K562 (cell line): ENCODE measurements at regions not wholly inside any gene's neighbourhood (a gene's known extent, or its start where the extent isn't known, plus 50 kb on each side); places are given as distances from the start of the nearest gene placed in this dataset.

Experiments used
- ARID2 ChIP-seq: fragments of 450-650 bp; IDR thresholded peaks from 2 replicates; pipeline ENCODE4 v1.6.1; 2017; ENCODE audit warnings: antibody characterized with exemption, mild to moderate bottlenecking
- C11orf30 ChIP-seq: fragments of 450-650 bp; IDR thresholded peaks from 2 replicates; pipeline ENCODE4 v1.6.1; 2016; ENCODE audit warnings: low read depth, mild to moderate bottlenecking
- CHD4 ChIP-seq: fragments of 200-600 bp; sonication (generic); IDR thresholded peaks from 3 replicates; pipeline ENCODE4 v1.6.1; 2012; ENCODE audit warnings: low read depth, mild to moderate bottlenecking, mixed read lengths, low read length, inconsistent platforms; ENCODE audit not compliant: insufficient read depth, insufficient replicate concordance, poor library complexity, severe bottlenecking
- CREB1 ChIP-seq, 2 experiments: sonication (generic) in 1 of 2; formaldehyde crosslinking in 1 of 2; IDR thresholded peaks; 2 replicates each; pipeline versions ENCODE4 v1.6.1 to v1.8.0; 2012 to 2022; ENCODE audit warnings: inconsistent platforms in 1 of 2, mild to moderate bottlenecking in 1 of 2, missing genetic modification reagents in 1 of 2, moderate library complexity in 1 of 2
- MEF2A ChIP-seq: IDR thresholded peaks from 2 replicates; pipeline ENCODE4 v1.6.1; 2011; ENCODE audit warnings: low read depth, mild to moderate bottlenecking, low read length, moderate library complexity; ENCODE audit not compliant: control insufficient read depth
- NCOA1 ChIP-seq: fragments of 450-650 bp; IDR thresholded peaks from 2 replicates; pipeline ENCODE4 v1.6.1; 2016; ENCODE audit warnings: low read depth
- NR2C1 ChIP-seq, 2 experiments: fragments of 450-650 bp; IDR thresholded peaks; 2 replicates each; pipeline ENCODE4 v1.6.1; 2017; ENCODE audit warnings: mild to moderate bottlenecking in 2 of 2, antibody characterized with exemption in 1 of 2, inconsistent platforms in 1 of 2, missing compliant biosample characterization in 1 of 2, missing genetic modification characterization in 1 of 2
- PHF20 ChIP-seq: fragments of 450-650 bp; IDR thresholded peaks from 2 replicates; pipeline ENCODE4 v1.6.1; 2018; ENCODE audit not compliant: partially characterized antibody
- YY1 ChIP-seq, 3 experiments: IDR thresholded peaks; 2 replicates each; pipeline ENCODE4 v1.6.1; 2011; ENCODE audit warnings: low read length in 2 of 3, mild to moderate bottlenecking in 2 of 3, moderate library complexity in 2 of 3, borderline replicate concordance in 1 of 3, control low read depth in 1 of 3, low read depth in 1 of 3; ENCODE audit not compliant: insufficient read depth in 3 of 3, insufficient replicate concordance in 2 of 3, control insufficient read depth in 1 of 3, insufficient read length in 1 of 3; ENCODE audit errors: extremely low read depth in 1 of 3
- ZBTB2 ChIP-seq: fragments of 450-650 bp; IDR thresholded peaks from 2 replicates; pipeline ENCODE4 v1.6.1; 2016; ENCODE audit warnings: antibody characterized with exemption
- ZNF3 ChIP-seq: fragments of 250-450 bp; sonication (Bioruptor Pico); IDR thresholded peaks from 2 replicates; pipeline ENCODE4 v1.5.0; 2021; ENCODE audit warnings: mild to moderate bottlenecking, moderate library complexity
- TF ChIP-seq, protein P1 (sequence below): fragments of 450-650 bp; IDR thresholded peaks from 2 replicates; pipeline ENCODE4 v1.6.1; 2018; ENCODE audit not compliant: partially characterized antibody
- TF ChIP-seq, protein P2 (sequence below), 3 experiments: IDR thresholded peaks in 2 of 3; conservative IDR thresholded peaks in 1 of 3; 2 replicates each; pipeline ENCODE4 v1.5.1; 2011 to 2012; ENCODE audit warnings: low read length in 3 of 3, mild to moderate bottlenecking in 3 of 3, control low read depth in 2 of 3, improper control_type of control experiment in 1 of 3, inconsistent platforms in 1 of 3, low read depth in 1 of 3, mixed read lengths in 1 of 3, moderate library complexity in 1 of 3; ENCODE audit not compliant: insufficient read depth in 2 of 3

GRCh38 chr2:142757111-142757510 lies 120.4 kb upstream of the KYNU start:
- TF ChIP-seq ZNF3 (CRISPR knock-in tag) = no peak
- no peak for TF ChIP-seq CREB1 (IDR thresholded peaks at IDR 0.05)
- TF ChIP-seq CREB1 (CRISPR knock-in tag; IDR thresholded peaks at IDR 0.05) = no peak
- TF ChIP-seq, protein P1, sequence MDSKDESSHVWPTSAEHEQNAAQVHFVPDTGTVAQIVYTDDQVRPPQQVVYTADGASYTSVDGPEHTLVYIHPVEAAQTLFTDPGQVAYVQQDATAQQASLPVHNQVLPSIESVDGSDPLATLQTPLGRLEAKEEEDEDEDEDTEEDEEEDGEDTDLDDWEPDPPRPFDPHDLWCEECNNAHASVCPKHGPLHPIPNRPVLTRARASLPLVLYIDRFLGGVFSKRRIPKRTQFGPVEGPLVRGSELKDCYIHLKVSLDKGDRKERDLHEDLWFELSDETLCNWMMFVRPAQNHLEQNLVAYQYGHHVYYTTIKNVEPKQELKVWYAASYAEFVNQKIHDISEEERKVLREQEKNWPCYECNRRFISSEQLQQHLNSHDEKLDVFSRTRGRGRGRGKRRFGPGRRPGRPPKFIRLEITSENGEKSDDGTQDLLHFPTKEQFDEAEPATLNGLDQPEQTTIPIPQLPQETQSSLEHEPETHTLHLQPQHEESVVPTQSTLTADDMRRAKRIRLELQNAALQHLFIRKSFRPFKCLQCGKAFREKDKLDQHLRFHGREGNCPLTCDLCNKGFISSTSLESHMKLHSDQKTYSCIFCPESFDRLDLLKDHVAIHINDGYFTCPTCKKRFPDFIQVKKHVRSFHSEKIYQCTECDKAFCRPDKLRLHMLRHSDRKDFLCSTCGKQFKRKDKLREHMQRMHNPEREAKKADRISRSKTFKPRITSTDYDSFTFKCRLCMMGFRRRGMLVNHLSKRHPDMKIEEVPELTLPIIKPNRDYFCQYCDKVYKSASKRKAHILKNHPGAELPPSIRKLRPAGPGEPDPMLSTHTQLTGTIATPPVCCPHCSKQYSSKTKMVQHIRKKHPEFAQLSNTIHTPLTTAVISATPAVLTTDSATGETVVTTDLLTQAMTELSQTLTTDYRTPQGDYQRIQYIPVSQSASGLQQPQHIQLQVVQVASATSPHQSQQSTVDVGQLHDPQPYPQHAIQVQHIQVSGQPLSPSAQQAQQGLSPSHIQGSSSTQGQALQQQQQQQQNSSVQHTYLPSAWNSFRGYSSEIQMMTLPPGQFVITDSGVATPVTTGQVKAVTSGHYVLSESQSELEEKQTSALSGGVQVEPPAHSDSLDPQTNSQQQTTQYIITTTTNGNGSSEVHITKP = no peak
- no peak for TF ChIP-seq C11orf30
- TF ChIP-seq, protein P2, sequence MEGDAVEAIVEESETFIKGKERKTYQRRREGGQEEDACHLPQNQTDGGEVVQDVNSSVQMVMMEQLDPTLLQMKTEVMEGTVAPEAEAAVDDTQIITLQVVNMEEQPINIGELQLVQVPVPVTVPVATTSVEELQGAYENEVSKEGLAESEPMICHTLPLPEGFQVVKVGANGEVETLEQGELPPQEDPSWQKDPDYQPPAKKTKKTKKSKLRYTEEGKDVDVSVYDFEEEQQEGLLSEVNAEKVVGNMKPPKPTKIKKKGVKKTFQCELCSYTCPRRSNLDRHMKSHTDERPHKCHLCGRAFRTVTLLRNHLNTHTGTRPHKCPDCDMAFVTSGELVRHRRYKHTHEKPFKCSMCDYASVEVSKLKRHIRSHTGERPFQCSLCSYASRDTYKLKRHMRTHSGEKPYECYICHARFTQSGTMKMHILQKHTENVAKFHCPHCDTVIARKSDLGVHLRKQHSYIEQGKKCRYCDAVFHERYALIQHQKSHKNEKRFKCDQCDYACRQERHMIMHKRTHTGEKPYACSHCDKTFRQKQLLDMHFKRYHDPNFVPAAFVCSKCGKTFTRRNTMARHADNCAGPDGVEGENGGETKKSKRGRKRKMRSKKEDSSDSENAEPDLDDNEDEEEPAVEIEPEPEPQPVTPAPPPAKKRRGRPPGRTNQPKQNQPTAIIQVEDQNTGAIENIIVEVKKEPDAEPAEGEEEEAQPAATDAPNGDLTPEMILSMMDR (IDR thresholded peaks at IDR 0.05 in 2 of 3, conservative IDR thresholded peaks at IDR 0.05 in 1 of 3; ENCODE audit: insufficient read depth in 2 of 3, low read depth in 1 of 3, low read length in 3 of 3) = no peak
- TF ChIP-seq ZBTB2 = no peak
- no peak for TF ChIP-seq YY1 (IDR thresholded peaks at IDR 0.05; ENCODE audit: borderline replicate concordance in 1 of 3, control insufficient read depth in 1 of 3, extremely low read depth in 1 of 3, insufficient read depth in 3 of 3, insufficient read length in 1 of 3, insufficient replicate concordance in 2 of 3, low read depth in 1 of 3, low read length in 2 of 3)
- no peak for TF ChIP-seq ARID2
- TF ChIP-seq NCOA1 = no peak
- no peak for TF ChIP-seq PHF20
- TF ChIP-seq NR2C1 (IDR thresholded peaks at IDR 0.05) = no peak
- no peak for TF ChIP-seq NR2C1 (tag; IDR thresholded peaks at IDR 0.05)
- TF ChIP-seq MEF2A = no peak
- no peak for TF ChIP-seq CHD4
